ENCODE measurements at regions not wholly inside any gene's neighbourhood (a gene's known extent, or its start where the extent isn't known, plus 50 kb on each side); places are given as distances from the start of the nearest gene placed in this dataset.

GRCh38 chr6:141282263-141282662 is 850.5 kb upstream of the GJE1 start:
- H3K9me3 ChIP-seq: peaks cover 0 to under 1% (median 0%) of the 10 kb centered on the region in 3 donors
- 83 to 86% methylated on average over 1 of the region's 1 CpG for WGBS, 2 donors
- no peaks in the 10 kb centered on the region for H3K4me1 ChIP-seq
- H3K4me3 ChIP-seq: no peak overlapping the region
- intact Hi-C loops (cut with DNase I): no loop called here
- no peaks in the 10 kb centered on the region for H3K36me3 ChIP-seq
- no peaks in the 10 kb centered on the region for H3K27me3 ChIP-seq
- TF ChIP-seq CTCF (IDR thresholded peaks at IDR 0.05) (no peak), POLR2A (IDR thresholded peaks at IDR 0.05) (no peak)
- no peak for DNase-seq
- H3K27ac ChIP-seq: no peak overlapping the region

- Histone ChIP-seq H3K4me1 (no peaks in the 10 kb centered on the region), H3K36me3 (no peaks in the 10 kb centered on the region), H3K27ac (no peak overlapping the region), H3K9me3 (no peaks in the 10 kb centered on the region), H3K27me3 (no peaks in the 10 kb centered on the region), H3K4me3 (no peak overlapping the region)
- TF ChIP-seq POLR2A (IDR thresholded peaks at IDR 0.05) (no peak), CTCF (IDR thresholded peaks at IDR 0.05) (no peak)
- DNase-seq: no peak
- intact Hi-C loops (cut with DNase I): no loop called here
Measured at GRCh38 chr6:141269684-141270083, 863.0 kb upstream of the GJE1 start.

- intact Hi-C loops (cut with DNase I): no loop called here
- TF ChIP-seq POLR2A (IDR thresholded peaks at IDR 0.05): no peak
- no peak for TF ChIP-seq CTCF (IDR thresholded peaks at IDR 0.05)
- WGBS, 2 donors: 65 to 91% methylated on average over 4 to 6 of the region's 6 CpGs
- H3K4me1 ChIP-seq: no peaks in the 10 kb centered on the region
- H3K36me3 ChIP-seq: no peaks in the 10 kb centered on the region
- H3K27me3 ChIP-seq: no peaks in the 10 kb centered on the region
- H3K27ac ChIP-seq: no peak overlapping the region
- no peak for DNase-seq
- no peak overlapping the region for H3K4me3 ChIP-seq
- H3K9me3 ChIP-seq: no peaks in the 10 kb centered on the region
Measured at GRCh38 chr6:141267420-141267819, 865.3 kb upstream of the GJE1 start.

- intact Hi-C loops (cut with DNase I): no loop called here
- H3K27me3 ChIP-seq: no peaks in the 10 kb centered on the region
- H3K27ac ChIP-seq: no peak overlapping the region
- H3K4me3 ChIP-seq: peak overlapping the region in 3 of 4 donors; percentile 4 to 27 (median 10)
- TF ChIP-seq CTCF (IDR thresholded peaks at IDR 0.05) (no peak), POLR2A (IDR thresholded peaks at IDR 0.05) (no peak)
- 30 to 32% methylated on average over 4 of the region's 4 CpGs for WGBS, 2 donors
- DNase-seq: no peak
- H3K9me3 ChIP-seq: no peaks in the 10 kb centered on the region
- no peaks in the 10 kb centered on the region for H3K36me3 ChIP-seq
- H3K4me1 ChIP-seq: no peaks in the 10 kb centered on the region
Measured at GRCh38 chr6:141265756-141266623, 866.7 kb upstream of the GJE1 start.

DNA sequence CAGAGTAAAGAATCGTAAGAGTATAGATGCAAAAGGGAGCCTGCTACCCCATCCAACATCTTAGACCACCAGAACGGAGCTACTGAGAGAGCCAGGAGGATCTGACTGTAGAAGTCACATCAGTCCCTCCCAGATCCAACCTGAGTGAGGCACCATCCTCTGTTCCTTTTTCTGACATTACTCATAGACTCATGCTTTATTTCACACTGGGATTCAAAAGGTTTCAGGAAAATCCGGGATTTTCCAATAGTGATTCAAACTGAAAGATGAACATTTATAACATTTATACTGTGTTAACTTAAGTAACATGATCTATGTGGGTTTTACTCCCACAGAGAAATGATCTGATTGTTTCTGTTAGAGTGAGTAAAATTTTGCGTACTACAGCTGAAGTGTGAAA is 868.6 kb upstream of the GJE1 start:
- intact Hi-C loops (cut with DNase I): no loop called here
- Histone ChIP-seq H3K9me3 (no peaks in the 10 kb centered on the region), H3K27me3 (no peaks in the 10 kb centered on the region), H3K4me3 (no peak overlapping the region), H3K36me3 (no peaks in the 10 kb centered on the region), H3K27ac (no peak overlapping the region), H3K4me1 (no peaks in the 10 kb centered on the region)
- no peak for TF ChIP-seq CTCF (IDR thresholded peaks at IDR 0.05)
- no peak for TF ChIP-seq POLR2A (IDR thresholded peaks at IDR 0.05)
- WGBS, 2 donors: 67 to 68% methylated on average over 4 of the region's 4 CpGs
- DNase-seq: no peak
